ENCODE measurements at regions not wholly inside any gene's neighbourhood (a gene's known extent, or its start where the extent isn't known, plus 50 kb on each side); places are given as distances from the start of the nearest gene placed in this dataset.

DNA sequence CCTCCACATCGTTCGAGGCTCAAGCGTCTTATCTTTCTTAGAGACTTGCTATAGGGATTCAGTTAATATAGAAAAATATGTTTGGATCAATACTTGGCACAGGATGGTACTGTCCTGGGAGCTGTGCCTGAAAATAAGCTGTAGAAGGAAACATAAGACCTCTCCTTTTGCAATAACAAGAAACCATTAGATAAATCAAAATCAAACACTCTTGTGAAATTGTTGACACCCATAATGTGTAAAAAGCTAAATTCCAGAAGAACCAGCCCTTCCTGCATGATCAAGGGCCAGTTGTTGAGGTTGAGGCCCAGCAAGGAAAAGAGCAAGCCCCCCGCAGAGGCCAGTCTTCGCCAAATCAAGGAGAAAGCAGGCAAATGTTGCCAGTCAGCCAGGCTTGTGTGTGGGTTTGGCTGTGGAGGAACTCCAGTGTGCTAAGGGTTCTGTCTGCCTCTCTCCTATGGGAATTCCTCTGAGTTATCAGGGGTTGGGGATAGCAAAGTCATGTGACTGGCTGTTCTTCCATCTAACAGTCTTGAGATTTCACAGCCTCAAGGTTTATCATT, 185.7 kb downstream of the ACKR3 start:
- ChIA-PET CTCF (interaction anchor here (1.0 to 1.4 kb wide), 2 partner anchors 14 to 270 kb away, joined by 3 read pairs; no protein-coding TSS in a partner anchor), POLR2A (no interaction called here)
- TF ChIP-seq, protein P1, sequence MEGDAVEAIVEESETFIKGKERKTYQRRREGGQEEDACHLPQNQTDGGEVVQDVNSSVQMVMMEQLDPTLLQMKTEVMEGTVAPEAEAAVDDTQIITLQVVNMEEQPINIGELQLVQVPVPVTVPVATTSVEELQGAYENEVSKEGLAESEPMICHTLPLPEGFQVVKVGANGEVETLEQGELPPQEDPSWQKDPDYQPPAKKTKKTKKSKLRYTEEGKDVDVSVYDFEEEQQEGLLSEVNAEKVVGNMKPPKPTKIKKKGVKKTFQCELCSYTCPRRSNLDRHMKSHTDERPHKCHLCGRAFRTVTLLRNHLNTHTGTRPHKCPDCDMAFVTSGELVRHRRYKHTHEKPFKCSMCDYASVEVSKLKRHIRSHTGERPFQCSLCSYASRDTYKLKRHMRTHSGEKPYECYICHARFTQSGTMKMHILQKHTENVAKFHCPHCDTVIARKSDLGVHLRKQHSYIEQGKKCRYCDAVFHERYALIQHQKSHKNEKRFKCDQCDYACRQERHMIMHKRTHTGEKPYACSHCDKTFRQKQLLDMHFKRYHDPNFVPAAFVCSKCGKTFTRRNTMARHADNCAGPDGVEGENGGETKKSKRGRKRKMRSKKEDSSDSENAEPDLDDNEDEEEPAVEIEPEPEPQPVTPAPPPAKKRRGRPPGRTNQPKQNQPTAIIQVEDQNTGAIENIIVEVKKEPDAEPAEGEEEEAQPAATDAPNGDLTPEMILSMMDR (IDR thresholded peaks at IDR 0.05; ENCODE audit: insufficient read depth, low read depth, low read length), result no peak
- Histone ChIP-seq H3K36me3 (ENCODE audit: control insufficient read depth, insufficient read depth, low read length) (no peaks in the 10 kb centered on the region), H3K4me3 (ENCODE audit: low read depth, low read length) (no peak overlapping the region), H3K27me3 (ENCODE audit: control insufficient read depth, insufficient read depth, low read length) (peaks cover 9% of the 10 kb centered on the region)
- no peak for DNase-seq (ENCODE audit: low read depth)

- Histone ChIP-seq H3K36me3 (ENCODE audit: control insufficient read depth, insufficient read depth, low read length) (no peaks in the 10 kb centered on the region), H3K4me3 (ENCODE audit: low read depth, low read length) (no peak overlapping the region), H3K27me3 (ENCODE audit: control insufficient read depth, insufficient read depth, low read length) (peaks cover 5% of the 10 kb centered on the region)
- no peak for DNase-seq (ENCODE audit: low read depth)
- TF ChIP-seq, protein P1 (IDR thresholded peaks at IDR 0.05; ENCODE audit: insufficient read depth, low read depth, low read length), result no peak
- POLR2A ChIA-PET, result no interaction called here
- CTCF ChIA-PET, result interaction anchor here (1.3 kb wide), 1 partner anchor 12 kb away, joined by 5 read pairs; no protein-coding TSS in a partner anchor
Measured at GRCh38 chr2:236758406-236758805, 188.8 kb downstream of the ACKR3 start.

GRCh38 chr2:236760246-236760645, 190.6 kb downstream of the ACKR3 start:
- H3K27me3 ChIP-seq (ENCODE audit: control insufficient read depth, insufficient read depth, low read length), result peaks cover 8% of the 10 kb centered on the region
- POLR2A ChIA-PET, result no interaction called here
- H3K36me3 ChIP-seq (ENCODE audit: control insufficient read depth, insufficient read depth, low read length), result no peaks in the 10 kb centered on the region
- CTCF ChIA-PET, result interaction anchor here (0.7 kb wide), 1 partner anchor 168 kb away, joined by 3 read pairs; no protein-coding TSS in a partner anchor
- TF ChIP-seq, protein P1 (IDR thresholded peaks at IDR 0.05; ENCODE audit: insufficient read depth, low read depth, low read length), result no peak
- DNase-seq (ENCODE audit: low read depth), result no peak
- no peak overlapping the region for H3K4me3 ChIP-seq (ENCODE audit: low read depth, low read length)

- no peak for DNase-seq (ENCODE audit: low read depth)
- CTCF ChIA-PET, result no interaction called here
- POLR2A ChIA-PET, result no interaction called here
- TF ChIP-seq, protein P1 (IDR thresholded peaks at IDR 0.05; ENCODE audit: insufficient read depth, low read depth, low read length), result no peak
- Histone ChIP-seq H3K4me3 (ENCODE audit: low read depth, low read length) (no peak overlapping the region), H3K36me3 (ENCODE audit: control insufficient read depth, insufficient read depth, low read length) (no peaks in the 10 kb centered on the region), H3K27me3 (ENCODE audit: control insufficient read depth, insufficient read depth, low read length) (peaks cover 8% of the 10 kb centered on the region)
Measured at GRCh38 chr2:236761358-236761757, 191.7 kb downstream of the ACKR3 start.

DNA sequence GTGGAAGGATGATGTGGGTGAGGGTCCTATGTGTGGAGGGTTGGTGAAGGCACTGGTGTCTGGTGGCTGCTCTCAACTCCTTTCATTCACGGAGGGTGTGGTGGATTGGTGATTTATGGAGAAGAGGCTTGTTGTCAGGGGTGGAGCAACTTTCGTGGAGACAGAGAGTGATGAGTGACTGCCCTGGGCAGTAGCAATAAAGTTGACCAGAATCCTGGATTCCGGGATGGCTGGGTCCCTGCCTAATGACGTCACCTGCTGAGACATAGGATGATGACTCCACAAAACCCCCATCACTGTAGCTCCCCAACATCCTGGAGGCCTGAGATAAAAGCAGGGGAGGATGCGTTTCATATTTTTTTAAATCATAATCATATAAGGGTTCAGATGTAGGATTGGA, 193.0 kb downstream of the ACKR3 start:
- Histone ChIP-seq H3K4me3 (ENCODE audit: low read depth, low read length) (no peak overlapping the region), H3K27me3 (ENCODE audit: control insufficient read depth, insufficient read depth, low read length) (peaks cover 8% of the 10 kb centered on the region), H3K36me3 (ENCODE audit: control insufficient read depth, insufficient read depth, low read length) (no peaks in the 10 kb centered on the region)
- POLR2A ChIA-PET, result no interaction called here
- CTCF ChIA-PET, result no interaction called here
- TF ChIP-seq, protein P1 (IDR thresholded peaks at IDR 0.05; ENCODE audit: insufficient read depth, low read depth, low read length), result no peak
- no peak for DNase-seq (ENCODE audit: low read depth)
